SJCRH30 (cell line): ENCODE measurements at regions not wholly inside any gene's neighbourhood (a gene's known extent, or its start where the extent isn't known, plus 50 kb on each side); places are given as distances from the start of the nearest gene placed in this dataset.

ENCODE experiments used
- DNase-seq, 2 experiments: peaks; one replicate each; pipeline ENCODE4 v3.0.0-alpha.2; 2015 to 2020
- H3K27ac ChIP-seq: fragments of 250-450 bp; sonication (Bioruptor Pico); 2 replicates; pipeline ENCODE4 v1.5.1; 2020; ENCODE audit warnings: mild to moderate bottlenecking, moderate library complexity
- H3K27me3 ChIP-seq: fragments of 250-450 bp; sonication (Bioruptor Pico); 2 replicates; pipeline ENCODE4 v1.5.1; 2020; ENCODE audit warnings: mild to moderate bottlenecking, moderate library complexity
- H3K36me3 ChIP-seq: fragments of 250-450 bp; sonication (Bioruptor Pico); 2 replicates; pipeline ENCODE4 v1.5.1; 2020; ENCODE audit warnings: mild to moderate bottlenecking, moderate library complexity
- H3K4me1 ChIP-seq: fragments of 250-450 bp; sonication (Bioruptor Pico); 2 replicates; pipeline ENCODE4 v1.5.1; 2020; ENCODE audit warnings: mild to moderate bottlenecking, moderate library complexity
- H3K4me3 ChIP-seq: fragments of 250-450 bp; sonication (Bioruptor Pico); 2 replicates; pipeline ENCODE4 v1.5.1; 2020; ENCODE audit warnings: mild to moderate bottlenecking, moderate library complexity
- H3K9me3 ChIP-seq: fragments of 250-450 bp; sonication (Bioruptor Pico); replicated peaks from 2 replicates; pipeline ENCODE4 v1.5.1; 2020; ENCODE audit warnings: mild to moderate bottlenecking, moderate library complexity

DNA sequence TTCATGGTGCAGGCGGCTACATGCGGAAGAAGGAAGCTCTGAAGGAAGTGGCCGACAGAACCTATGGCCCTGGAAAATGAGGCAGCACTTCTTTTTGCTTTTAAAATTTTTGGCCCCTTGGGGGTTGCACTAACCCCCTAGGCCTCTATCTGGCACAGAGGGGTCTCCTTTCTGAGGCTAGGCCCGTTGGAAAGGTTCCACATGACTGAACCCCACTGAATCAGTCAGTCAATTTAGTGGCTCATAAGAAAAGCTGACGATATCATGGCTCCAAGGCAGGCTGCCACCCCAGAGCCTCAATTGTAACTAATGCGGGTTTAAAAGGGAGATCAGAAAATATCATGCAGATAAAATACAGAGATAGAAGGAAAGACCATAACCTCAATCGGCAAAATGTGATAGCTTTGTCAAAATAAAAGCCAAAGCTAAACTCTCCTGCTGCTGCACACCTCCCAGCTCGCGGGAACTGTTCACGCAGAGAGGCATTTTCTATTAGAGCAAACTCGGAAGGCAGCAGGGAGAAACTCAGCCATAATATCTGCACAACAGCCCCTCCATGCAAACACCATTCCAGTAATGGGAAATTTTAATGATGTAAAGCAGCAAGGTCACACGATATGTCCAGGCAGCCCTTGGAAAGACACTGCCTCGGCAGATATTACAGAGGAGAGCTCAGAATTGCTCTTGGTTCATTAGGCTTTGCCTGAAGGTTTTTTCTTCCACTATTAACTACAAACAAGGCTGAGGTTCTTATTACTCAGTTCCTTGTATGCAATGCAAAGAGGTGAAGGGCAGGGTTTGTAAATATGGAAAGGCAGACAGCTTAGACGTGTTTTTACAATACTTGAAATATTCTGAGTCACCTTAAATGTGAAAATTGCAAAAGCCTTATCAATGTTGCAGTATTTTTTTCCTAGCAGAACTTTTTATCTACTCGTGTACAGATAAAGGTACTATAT lies 200.4 kb upstream of the PMFBP1 start:
- H3K27ac ChIP-seq: no peak overlapping the region

GRCh38 chr16:72371307-72372086 lies 199.5 kb upstream of the PMFBP1 start:
- no peaks in the 10 kb centered on the region for H3K36me3 ChIP-seq
- DNase-seq: no peak
- no peaks in the 10 kb centered on the region for H3K4me1 ChIP-seq
- H3K27ac ChIP-seq: no peak overlapping the region
- H3K27me3 ChIP-seq: no peaks in the 10 kb centered on the region
- H3K9me3 ChIP-seq: no peaks in the 10 kb centered on the region
- H3K4me3 ChIP-seq: no peak overlapping the region

More for the DNA sequence above, 200.4 kb upstream of the PMFBP1 start:
- no peaks in the 10 kb centered on the region for H3K4me1 ChIP-seq
- H3K9me3 ChIP-seq: no peaks in the 10 kb centered on the region
- H3K27me3 ChIP-seq: no peaks in the 10 kb centered on the region
- no peaks in the 10 kb centered on the region for H3K36me3 ChIP-seq
- H3K4me3 ChIP-seq: no peak overlapping the region
- no peak for DNase-seq

- DNase-seq: no peak
- H3K27ac ChIP-seq: no peak overlapping the region
Observed at GRCh38 chr16:72369274-72369673, 197.3 kb upstream of the PMFBP1 start.

GRCh38 chr16:72367851-72368250 lies 195.9 kb upstream of the PMFBP1 start:
- H3K4me1 ChIP-seq: no peaks in the 10 kb centered on the region
- no peak for DNase-seq
- no peaks in the 10 kb centered on the region for H3K36me3 ChIP-seq
- no peaks in the 10 kb centered on the region for H3K9me3 ChIP-seq
- H3K27me3 ChIP-seq: no peaks in the 10 kb centered on the region
- no peak overlapping the region for H3K4me3 ChIP-seq
- no peak overlapping the region for H3K27ac ChIP-seq

More at GRCh38 chr16:72369274-72369673, 197.3 kb upstream of the PMFBP1 start:
- no peak overlapping the region for H3K4me3 ChIP-seq
- no peaks in the 10 kb centered on the region for H3K36me3 ChIP-seq
- H3K27me3 ChIP-seq: no peaks in the 10 kb centered on the region
- no peaks in the 10 kb centered on the region for H3K4me1 ChIP-seq
- no peaks in the 10 kb centered on the region for H3K9me3 ChIP-seq

GRCh38 chr16:72362973-72363372 lies 191.0 kb upstream of the PMFBP1 start:
- Histone ChIP-seq H3K4me1 (no peaks in the 10 kb centered on the region), H3K27ac (no peak overlapping the region), H3K9me3 (no peaks in the 10 kb centered on the region), H3K4me3 (no peak overlapping the region), H3K36me3 (no peaks in the 10 kb centered on the region), H3K27me3 (no peaks in the 10 kb centered on the region)
- peak in 1 of 2 experiments; percentile 1 for DNase-seq

DNA sequence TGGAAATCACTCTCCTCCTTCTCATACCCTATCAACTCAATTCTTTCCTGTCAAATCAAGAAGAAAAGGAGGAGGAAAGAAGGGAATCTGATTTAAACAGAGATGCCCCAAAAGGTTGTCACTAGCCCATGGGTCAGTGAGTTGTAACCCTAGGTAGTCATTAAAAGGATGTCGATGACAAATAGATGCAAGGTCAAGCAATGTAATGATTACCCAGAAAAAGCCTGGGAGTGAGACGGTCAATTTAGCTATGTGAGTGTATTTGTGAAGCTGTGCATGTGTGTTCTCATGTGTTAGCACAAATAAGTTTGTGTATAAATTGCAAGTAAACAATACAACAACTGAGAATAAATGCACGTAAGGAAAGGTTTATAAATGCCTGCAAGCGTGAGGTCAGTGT lies 190.5 kb upstream of the PMFBP1 start:
- Histone ChIP-seq H3K9me3 (no peaks in the 10 kb centered on the region), H3K4me1 (no peaks in the 10 kb centered on the region), H3K27me3 (no peaks in the 10 kb centered on the region), H3K36me3 (no peaks in the 10 kb centered on the region), H3K27ac (no peak overlapping the region), H3K4me3 (no peak overlapping the region)
- DNase-seq: no peak

- DNase-seq: no peak
- no peak overlapping the region for H3K4me3 ChIP-seq
- H3K27ac ChIP-seq: no peak overlapping the region
- no peaks in the 10 kb centered on the region for H3K9me3 ChIP-seq
- H3K27me3 ChIP-seq: no peaks in the 10 kb centered on the region
- H3K4me1 ChIP-seq: no peaks in the 10 kb centered on the region
- H3K36me3 ChIP-seq: no peaks in the 10 kb centered on the region
Observed at GRCh38 chr16:72357910-72358309, 186.0 kb upstream of the PMFBP1 start.

GRCh38 chr16:72355561-72355960 lies 183.6 kb upstream of the PMFBP1 start:
- H3K4me1 ChIP-seq: no peaks in the 10 kb centered on the region

DNA sequence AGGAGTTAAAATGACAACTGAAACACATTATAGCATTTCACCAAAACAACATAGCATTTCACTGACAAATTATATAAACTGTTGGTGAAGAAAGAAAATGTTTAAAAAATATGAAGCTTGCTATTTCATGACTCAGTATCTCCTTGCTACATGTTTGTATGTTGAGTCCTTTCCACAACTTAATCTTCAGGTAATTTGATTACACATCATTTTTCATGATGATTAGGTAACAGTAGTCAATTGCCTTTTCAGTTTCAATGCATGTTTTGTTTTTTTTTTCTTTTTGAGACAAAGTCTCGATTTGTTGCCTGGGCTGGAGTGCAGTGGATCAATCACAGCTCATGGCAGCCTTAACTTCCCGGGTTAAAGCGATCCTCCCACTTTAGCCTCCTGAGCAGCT lies 177.8 kb upstream of the PMFBP1 start:
- Histone ChIP-seq H3K4me1 (no peaks in the 10 kb centered on the region), H3K4me3 (no peak overlapping the region), H3K27ac (no peak overlapping the region), H3K9me3 (no peaks in the 10 kb centered on the region), H3K36me3 (no peaks in the 10 kb centered on the region), H3K27me3 (no peaks in the 10 kb centered on the region)
- DNase-seq: no peak

More at GRCh38 chr16:72355561-72355960, 183.6 kb upstream of the PMFBP1 start:
- no peak overlapping the region for H3K27ac ChIP-seq
- no peaks in the 10 kb centered on the region for H3K36me3 ChIP-seq
- H3K27me3 ChIP-seq: no peaks in the 10 kb centered on the region
- H3K9me3 ChIP-seq: no peaks in the 10 kb centered on the region
- no peak overlapping the region for H3K4me3 ChIP-seq
- no peak for DNase-seq

GRCh38 chr16:72332926-72333325 lies 161.0 kb upstream of the PMFBP1 start:
- Histone ChIP-seq H3K9me3 (no peaks in the 10 kb centered on the region), H3K27me3 (no peaks in the 10 kb centered on the region), H3K27ac (no peak overlapping the region), H3K4me1 (no peaks in the 10 kb centered on the region), H3K4me3 (no peak overlapping the region), H3K36me3 (no peaks in the 10 kb centered on the region)
- no peak for DNase-seq

GRCh38 chr16:72324578-72324977 lies 152.6 kb upstream of the PMFBP1 start:
- DNase-seq: no peak
- no peaks in the 10 kb centered on the region for H3K27me3 ChIP-seq
- H3K27ac ChIP-seq: no peak overlapping the region

GRCh38 chr16:72317446-72317845 lies 145.5 kb upstream of the PMFBP1 start:
- DNase-seq: no peak
- H3K27me3 ChIP-seq: no peaks in the 10 kb centered on the region
- H3K4me3 ChIP-seq: no peak overlapping the region
- H3K9me3 ChIP-seq: no peaks in the 10 kb centered on the region
- no peaks in the 10 kb centered on the region for H3K4me1 ChIP-seq
- no peak overlapping the region for H3K27ac ChIP-seq
- H3K36me3 ChIP-seq: no peaks in the 10 kb centered on the region

More at GRCh38 chr16:72324578-72324977, 152.6 kb upstream of the PMFBP1 start:
- no peaks in the 10 kb centered on the region for H3K36me3 ChIP-seq
- no peaks in the 10 kb centered on the region for H3K9me3 ChIP-seq
- no peak overlapping the region for H3K4me3 ChIP-seq
- no peaks in the 10 kb centered on the region for H3K4me1 ChIP-seq

DNA sequence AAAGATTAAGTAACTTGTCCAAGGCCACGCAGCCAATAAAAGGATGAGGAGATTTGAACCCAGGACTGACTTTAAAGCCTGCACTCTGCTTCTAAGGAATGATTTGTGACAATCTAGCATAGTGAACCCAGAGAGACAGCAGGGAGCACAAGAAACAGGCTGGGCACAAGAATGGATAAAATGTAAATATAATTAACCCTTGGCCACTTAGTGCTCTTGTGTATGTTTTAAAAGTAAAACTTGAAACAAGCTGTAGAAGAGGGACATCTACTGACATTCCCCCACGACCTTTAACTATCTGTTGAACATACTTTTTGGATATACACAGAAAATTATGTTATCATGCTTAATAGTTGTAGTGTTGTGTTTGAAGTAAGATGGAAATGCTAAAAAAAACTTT lies 141.9 kb upstream of the PMFBP1 start:
- Histone ChIP-seq H3K27me3 (no peaks in the 10 kb centered on the region), H3K36me3 (no peaks in the 10 kb centered on the region), H3K4me1 (no peaks in the 10 kb centered on the region), H3K27ac (no peak overlapping the region), H3K4me3 (no peak overlapping the region), H3K9me3 (no peaks in the 10 kb centered on the region)
- DNase-seq: no peak

DNA sequence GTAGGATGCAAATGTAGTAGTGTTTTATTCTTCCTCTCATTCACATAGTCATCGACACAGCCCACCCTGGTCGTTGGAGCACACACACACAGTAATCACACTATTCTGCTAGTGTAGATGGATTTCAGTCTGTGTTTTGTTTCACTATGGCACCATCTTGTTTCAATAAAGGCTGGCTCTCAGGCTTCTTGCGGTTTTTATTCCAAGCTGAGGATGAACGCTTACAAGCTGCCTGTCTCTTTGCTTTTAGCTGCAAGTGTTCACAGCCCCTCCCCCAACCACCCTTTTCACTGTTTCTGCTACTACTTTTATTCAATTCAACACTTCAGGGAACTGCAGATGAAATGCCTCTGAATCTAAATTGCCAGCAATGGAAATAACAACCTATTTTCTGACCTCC lies 140.9 kb upstream of the PMFBP1 start:
- Histone ChIP-seq H3K36me3 (no peaks in the 10 kb centered on the region), H3K4me1 (no peaks in the 10 kb centered on the region), H3K4me3 (no peak overlapping the region), H3K27me3 (no peaks in the 10 kb centered on the region), H3K27ac (no peak overlapping the region), H3K9me3 (no peaks in the 10 kb centered on the region)
- no peak for DNase-seq

- DNase-seq: peak; percentile 6 to 16
- Histone ChIP-seq H3K27me3 (no peaks in the 10 kb centered on the region), H3K9me3 (no peaks in the 10 kb centered on the region), H3K4me1 (no peaks in the 10 kb centered on the region), H3K36me3 (no peaks in the 10 kb centered on the region), H3K27ac (no peak overlapping the region), H3K4me3 (no peak overlapping the region)
Observed at GRCh38 chr16:72311426-72311825, 139.5 kb upstream of the PMFBP1 start.
